Keratinocyte (primary cell): ENCODE measurements at regions not wholly inside any gene's neighbourhood (a gene's known extent, or its start where the extent isn't known, plus 50 kb on each side); places are given as distances from the start of the nearest gene placed in this dataset.

ENCODE experiments used
- DNase-seq: peaks from one replicate; pipeline ENCODE4 v3.0.0-alpha.2; 2011; ENCODE audit warnings: low read depth, missing footprints, low spot score
- FAIRE-seq: peaks from 2 replicates; lab custom pipeline; 2011; peaks lifted over from hg19 to GRCh38; lab: Jason Lieb, UNC
- H2AFZ ChIP-seq: 2 replicates; pipeline ENCODE4 v1.6.0; 2012; ENCODE audit warnings: low read length, control low read depth, inconsistent platforms; ENCODE audit not compliant: control insufficient read depth
- H3K27ac ChIP-seq: 2 replicates; pipeline ENCODE4 v1.5.1; 2011; ENCODE audit warnings: low read length; ENCODE audit not compliant: control insufficient read depth, insufficient read depth
- H3K27me3 ChIP-seq: 3 replicates; pipeline ENCODE4 v1.6.0; 2011; ENCODE audit warnings: low read length; ENCODE audit not compliant: control insufficient read depth, insufficient read depth; ENCODE audit errors: extremely low read depth
- H3K36me3 ChIP-seq, 2 experiments: 2 replicates in 1 of 2; 3 replicates in 1 of 2; pipeline ENCODE4 v1.5.1; 2011; ENCODE audit warnings: low read length in 2 of 2, mild to moderate bottlenecking in 1 of 2; ENCODE audit not compliant: control insufficient read depth in 2 of 2, insufficient read depth in 2 of 2; ENCODE audit errors: extremely low read depth in 1 of 2
- H3K4me1 ChIP-seq: 3 replicates; pipeline ENCODE4 v1.5.1; 2011; ENCODE audit warnings: low read length; ENCODE audit not compliant: control insufficient read depth, insufficient read depth; ENCODE audit errors: extremely low read depth
- H3K4me2 ChIP-seq: 3 replicates; pipeline ENCODE4 v1.6.0; 2011; ENCODE audit warnings: low read depth, low read length; ENCODE audit not compliant: control insufficient read depth, insufficient read depth; ENCODE audit errors: extremely low read depth
- H3K4me3 ChIP-seq, 3 experiments: fragments of 200-600 bp in 1 of 3; sonication (generic) in 1 of 3; 2 replicates in 2 of 3; 3 replicates in 1 of 3; pipeline ENCODE4 v1.5.1; 2011 to 2016; ENCODE audit warnings: low read length in 3 of 3, mild to moderate bottlenecking in 3 of 3, control low read depth in 2 of 3, inconsistent platforms in 1 of 3, low read depth in 1 of 3, mixed read lengths in 1 of 3, mixed run types in 1 of 3, moderate library complexity in 1 of 3; ENCODE audit not compliant: control insufficient read depth in 2 of 3, insufficient read depth in 2 of 3; ENCODE audit errors: extremely low read depth in 1 of 3
- H3K79me2 ChIP-seq: 2 replicates; pipeline ENCODE4 v1.6.0; 2012; ENCODE audit warnings: low read length; ENCODE audit not compliant: control insufficient read depth, insufficient read depth
- H3K9ac ChIP-seq: 3 replicates; pipeline ENCODE4 v1.6.0; 2011; ENCODE audit warnings: low read length; ENCODE audit not compliant: control insufficient read depth, insufficient read depth; ENCODE audit errors: extremely low read depth
- H3K9me1 ChIP-seq: 3 replicates; pipeline ENCODE4 v1.6.0; 2011; ENCODE audit warnings: low read length; ENCODE audit not compliant: control insufficient read depth, insufficient read depth; ENCODE audit errors: extremely low read depth
- H3K9me3 ChIP-seq: 2 replicates; pipeline ENCODE4 v1.5.1; 2012; ENCODE audit warnings: low read depth, low read length; ENCODE audit not compliant: control insufficient read depth
- H4K20me1 ChIP-seq: 3 replicates; pipeline ENCODE4 v1.6.0; 2011; ENCODE audit warnings: low read length; ENCODE audit not compliant: control insufficient read depth, insufficient read depth; ENCODE audit errors: extremely low read depth
- CTCF ChIP-seq, 3 experiments: IDR thresholded peaks in 1 of 3; conservative IDR thresholded peaks in 1 of 3; optimal IDR thresholded peaks in 1 of 3; 2 replicates in 2 of 3; 3 replicates in 1 of 3; pipeline versions ENCODE3 to v1.5.1; 2011; ENCODE audit warnings: low read length in 3 of 3, mild to moderate bottlenecking in 3 of 3, moderate library complexity in 2 of 3, control low read depth in 1 of 3, inconsistent platforms in 1 of 3; ENCODE audit not compliant: insufficient read depth in 2 of 3; ENCODE audit errors: extremely low read depth in 1 of 3
- EZH2 ChIP-seq: IDR thresholded peaks from one replicate; pipeline ENCODE4 v1.6.1; 2012; ENCODE audit warnings: inconsistent platforms, mild to moderate bottlenecking, low read length, moderate library complexity
- dilution Hi-C: fragments of 300-500 bp; cut with MboI; formaldehyde crosslinking; loops from one replicate; pipeline ENCODE4 v1.7.0; 2020; ENCODE audit warnings: low sequenced_read_pairs; ENCODE audit not compliant: extremely low pct_ligation_motif_present

DNA sequence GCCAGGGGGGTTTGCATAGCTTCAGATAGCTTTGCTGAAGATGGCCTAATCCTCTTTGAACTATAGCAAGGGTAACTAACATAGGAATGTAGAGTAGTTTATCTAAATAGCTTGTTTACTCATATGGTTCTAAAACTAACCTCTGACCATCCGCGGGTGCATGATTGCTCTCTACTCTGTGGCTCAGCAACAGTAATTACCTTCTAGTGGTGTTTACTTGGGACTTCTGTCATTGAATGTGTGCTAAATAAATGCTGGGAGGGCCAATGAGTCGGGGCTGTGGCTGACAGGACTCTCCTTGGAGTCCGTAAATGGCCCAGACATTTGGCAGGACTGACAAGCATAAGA lies 1461.9 kb downstream of the UQCRFS1 start:
- H3K9me1 ChIP-seq = no peaks in the 10 kb centered on the region
- TF ChIP-seq CTCF (optimal IDR thresholded peaks at IDR 0.05 in 1 of 3, IDR thresholded peaks at IDR 0.05 in 1 of 3, conservative IDR thresholded peaks at IDR 0.05 in 1 of 3; ENCODE audit: extremely low read depth in 1 of 3, insufficient read depth in 2 of 3, low read length in 3 of 3) (no peak), EZH2 (no peak)
- no peak overlapping the region for H3K9ac ChIP-seq
- no peak overlapping the region for H3K4me2 ChIP-seq
- H3K4me3 ChIP-seq = no peak overlapping the region
- H4K20me1 ChIP-seq = no peaks in the 10 kb centered on the region
- H3K36me3 ChIP-seq = no peaks in the 10 kb centered on the region
- DNase-seq (no peak), FAIRE-seq (no peak)
- H3K27ac ChIP-seq = no peak overlapping the region
- no peaks in the 10 kb centered on the region for H3K9me3 ChIP-seq
- no peaks in the 10 kb centered on the region for H3K4me1 ChIP-seq
- H3K79me2 ChIP-seq = no peaks in the 10 kb centered on the region
- no peaks in the 10 kb centered on the region for H3K27me3 ChIP-seq
- dilution Hi-C loops = no loop called here
- H2AFZ ChIP-seq = no peak overlapping the region

DNA sequence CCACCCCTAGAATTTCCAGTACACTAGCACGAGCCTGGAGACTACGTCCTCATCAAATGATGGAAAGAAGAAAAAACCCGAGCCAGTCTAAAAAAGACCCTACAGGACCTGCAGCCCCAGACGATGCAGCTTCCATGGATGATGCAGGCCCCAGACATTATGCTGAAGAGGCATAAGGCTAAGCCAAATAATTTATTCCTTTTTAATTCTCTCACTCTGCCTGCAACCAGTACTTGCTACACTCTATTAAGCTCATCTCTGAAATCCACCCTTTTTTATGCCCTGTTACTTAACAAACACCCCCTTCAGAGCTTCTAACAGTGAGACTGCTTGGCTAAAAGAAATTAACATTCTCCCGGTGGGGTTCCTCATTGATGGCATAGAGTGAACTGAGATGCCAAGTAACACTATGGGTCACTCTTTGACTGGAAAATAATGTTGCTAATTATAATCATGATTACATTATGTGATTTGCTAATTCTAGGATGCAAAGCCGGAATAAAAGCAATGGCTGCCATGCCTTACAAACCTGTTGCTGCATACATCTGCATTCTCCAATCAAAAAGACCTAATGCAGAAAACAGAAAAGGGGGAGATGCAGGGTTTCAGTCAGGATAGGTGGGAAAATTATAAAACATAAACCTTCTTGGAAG lies 1462.4 kb downstream of the UQCRFS1 start:
- no peak overlapping the region for H3K4me2 ChIP-seq
- TF ChIP-seq EZH2 (no peak), CTCF (optimal IDR thresholded peaks at IDR 0.05 in 1 of 3, IDR thresholded peaks at IDR 0.05 in 1 of 3, conservative IDR thresholded peaks at IDR 0.05 in 1 of 3; ENCODE audit: extremely low read depth in 1 of 3, insufficient read depth in 2 of 3, low read length in 3 of 3) (no peak)
- dilution Hi-C loops = no loop called here
- no peak overlapping the region for H3K4me3 ChIP-seq
- no peak overlapping the region for H3K9ac ChIP-seq
- H3K27me3 ChIP-seq = no peaks in the 10 kb centered on the region
- no peak overlapping the region for H3K27ac ChIP-seq
- H3K4me1 ChIP-seq = no peaks in the 10 kb centered on the region
- H3K9me3 ChIP-seq = no peaks in the 10 kb centered on the region
- H3K79me2 ChIP-seq = no peaks in the 10 kb centered on the region
- no peak overlapping the region for H2AFZ ChIP-seq
- DNase-seq (no peak), FAIRE-seq (no peak)
- H3K9me1 ChIP-seq = no peaks in the 10 kb centered on the region
- H4K20me1 ChIP-seq = no peaks in the 10 kb centered on the region
- no peaks in the 10 kb centered on the region for H3K36me3 ChIP-seq
